ENCODE measurements at regions not wholly inside any gene's neighbourhood (a gene's known extent, or its start where the extent isn't known, plus 50 kb on each side); places are given as distances from the start of the nearest gene placed in this dataset.

- no peak for DNase-seq
Measured at GRCh38 chr17:36818134-36818825, 119.0 kb upstream of the LHX1 start.

- no peak for DNase-seq
Measured at GRCh38 chr17:36823850-36824677, 113.2 kb upstream of the LHX1 start.

- no peak for DNase-seq
Measured at GRCh38 chr17:36824678-36825101, 112.6 kb upstream of the LHX1 start.

GRCh38 chr17:36825113-36825512, 112.2 kb upstream of the LHX1 start:
- DNase-seq = no peak

GRCh38 chr17:36825521-36825920, 111.8 kb upstream of the LHX1 start:
- no peak for DNase-seq

GRCh38 chr17:36825951-36826350, 111.3 kb upstream of the LHX1 start:
- no peak for DNase-seq

GRCh38 chr17:36827081-36827480, 110.2 kb upstream of the LHX1 start:
- DNase-seq = no peak

- DNase-seq = no peak
Measured at GRCh38 chr17:36829676-36830075, 107.6 kb upstream of the LHX1 start.

GRCh38 chr17:36833279-36833678, 104.0 kb upstream of the LHX1 start:
- DNase-seq = no peak

GRCh38 chr17:36835036-36835435, 102.2 kb upstream of the LHX1 start:
- DNase-seq = no peak

GRCh38 chr17:36837195-36837938, 99.9 kb upstream of the LHX1 start:
- DNase-seq = no peak

- no peak for DNase-seq
Measured at GRCh38 chr17:36837939-36838272, 99.4 kb upstream of the LHX1 start.

GRCh38 chr17:36839256-36839655, 98.0 kb upstream of the LHX1 start:
- no peak for DNase-seq

- no peak for DNase-seq
Measured at GRCh38 chr17:36840796-36841195, 96.5 kb upstream of the LHX1 start.

- DNase-seq = no peak
Measured at GRCh38 chr17:36842231-36842819, 95.0 kb upstream of the LHX1 start.

- no peak for DNase-seq
Measured at GRCh38 chr17:36842963-36843558, 94.2 kb upstream of the LHX1 start.

GRCh38 chr17:36844013-36844412, 93.3 kb upstream of the LHX1 start:
- no peak for DNase-seq

- no peak for DNase-seq
Measured at GRCh38 chr17:36844601-36845000, 92.7 kb upstream of the LHX1 start.

- DNase-seq = no peak
Measured at GRCh38 chr17:36845916-36846315, 91.4 kb upstream of the LHX1 start.

GRCh38 chr17:36846410-36847292, 90.6 kb upstream of the LHX1 start:
- DNase-seq = no peak

- no peak for DNase-seq
Measured at GRCh38 chr17:36848008-36848902, 89.0 kb upstream of the LHX1 start.

Measured in fibroblast of skin of right biceps (primary cell).